Tibial nerve (tissue), 4 donors: ENCODE measurements at regions not wholly inside any gene's neighbourhood (a gene's known extent, or its start where the extent isn't known, plus 50 kb on each side); places are given as distances from the start of the nearest gene placed in this dataset.

Experiments
- EP300 ChIP-seq, 2 donors: sonication (generic); formaldehyde crosslinking; IDR thresholded peaks; one replicate each; pipeline ENCODE4 v1.6.1; 2017; ENCODE audit warnings: antibody characterized with exemption in 2 of 2, mild to moderate bottlenecking in 1 of 2
- POLR2A ChIP-seq, 2 donors: fragments of 450-650 bp; IDR thresholded peaks; one replicate each; pipeline ENCODE4 v1.6.1; 2017; ENCODE audit warnings: antibody characterized with exemption in 2 of 2, mild to moderate bottlenecking in 2 of 2, moderate library complexity in 2 of 2
- TF ChIP-seq, protein P1 (sequence below), 5 experiments: fragments of 200-600 bp in 3 of 5; fragments of 450-650 bp in 2 of 5; sonication (generic) in 3 of 5; IDR thresholded peaks; one replicate each; pipeline ENCODE4 v1.5.1; 2016 to 2019; ENCODE audit warnings: antibody characterized with exemption in 5 of 5, mild to moderate bottlenecking in 3 of 5, moderate library complexity in 2 of 5

GRCh38 chr2:82143343-82143742, 1838.8 kb upstream of the LRRTM1 start:
- TF ChIP-seq, protein P1, sequence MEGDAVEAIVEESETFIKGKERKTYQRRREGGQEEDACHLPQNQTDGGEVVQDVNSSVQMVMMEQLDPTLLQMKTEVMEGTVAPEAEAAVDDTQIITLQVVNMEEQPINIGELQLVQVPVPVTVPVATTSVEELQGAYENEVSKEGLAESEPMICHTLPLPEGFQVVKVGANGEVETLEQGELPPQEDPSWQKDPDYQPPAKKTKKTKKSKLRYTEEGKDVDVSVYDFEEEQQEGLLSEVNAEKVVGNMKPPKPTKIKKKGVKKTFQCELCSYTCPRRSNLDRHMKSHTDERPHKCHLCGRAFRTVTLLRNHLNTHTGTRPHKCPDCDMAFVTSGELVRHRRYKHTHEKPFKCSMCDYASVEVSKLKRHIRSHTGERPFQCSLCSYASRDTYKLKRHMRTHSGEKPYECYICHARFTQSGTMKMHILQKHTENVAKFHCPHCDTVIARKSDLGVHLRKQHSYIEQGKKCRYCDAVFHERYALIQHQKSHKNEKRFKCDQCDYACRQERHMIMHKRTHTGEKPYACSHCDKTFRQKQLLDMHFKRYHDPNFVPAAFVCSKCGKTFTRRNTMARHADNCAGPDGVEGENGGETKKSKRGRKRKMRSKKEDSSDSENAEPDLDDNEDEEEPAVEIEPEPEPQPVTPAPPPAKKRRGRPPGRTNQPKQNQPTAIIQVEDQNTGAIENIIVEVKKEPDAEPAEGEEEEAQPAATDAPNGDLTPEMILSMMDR (IDR thresholded peaks at IDR 0.05), result no peak
- TF ChIP-seq POLR2A (IDR thresholded peaks at IDR 0.05) (no peak), EP300 (IDR thresholded peaks at IDR 0.05) (no peak)
